ENCODE measurements at regions not wholly inside any gene's neighbourhood (a gene's known extent, or its start where the extent isn't known, plus 50 kb on each side); places are given as distances from the start of the nearest gene placed in this dataset.
"Not testable (repeated sequence)": the region's sequence is repeated elsewhere in the genome, so short reads cannot be mapped to it uniquely, and the experiment has no call there.

GRCh38 chr2:11923935-11924334 lies 177.5 kb downstream of the LPIN1 start:
- no peak for DNase-seq

- DNase-seq = no peak
These were observed 179.0 kb downstream of the LPIN1 start for GRCh38 chr2:11925295-11926066.

GRCh38 chr2:11930211-11930761 lies 183.9 kb downstream of the LPIN1 start:
- DNase-seq = no peak

GRCh38 chr2:11932048-11932512 lies 185.6 kb downstream of the LPIN1 start:
- no peak for DNase-seq

DNA sequence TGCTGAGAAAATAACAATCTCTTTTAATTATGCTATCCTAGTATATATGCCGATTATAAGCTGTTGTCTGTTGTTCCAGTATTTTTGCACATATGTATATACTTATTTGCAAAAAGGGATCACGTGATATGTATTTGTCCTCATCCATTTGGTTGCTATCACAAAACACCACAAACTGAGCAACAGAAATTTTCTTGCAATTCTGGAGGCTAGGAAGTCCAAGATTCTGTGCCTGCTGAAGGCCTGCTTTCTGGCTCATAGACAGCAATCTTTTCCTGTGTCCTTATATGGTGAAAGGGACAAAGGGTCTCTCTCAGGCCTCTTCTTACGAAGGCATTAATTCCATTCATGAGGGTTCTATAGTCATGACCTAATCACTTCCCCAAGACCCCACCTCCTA lies 186.5 kb downstream of the LPIN1 start:
- no peak for DNase-seq

DNA sequence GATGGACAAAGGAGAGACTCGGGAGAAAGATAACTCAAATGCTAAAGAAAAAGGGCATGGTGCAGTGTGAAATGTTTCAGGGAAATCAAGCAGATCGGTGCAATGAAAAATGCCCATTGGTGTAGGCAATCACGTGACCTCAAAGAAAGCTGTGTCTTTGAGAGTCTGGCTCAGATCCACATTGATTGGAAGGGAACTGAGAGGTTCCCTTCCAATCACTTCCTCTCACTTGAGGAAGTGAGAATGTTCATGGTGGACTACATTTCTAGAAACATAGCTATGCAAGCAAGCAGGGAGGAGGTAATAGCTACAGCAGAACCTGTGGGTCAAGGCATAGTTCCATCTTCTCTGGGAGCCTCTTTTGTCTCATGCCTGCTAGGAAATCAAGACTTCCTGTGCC lies 187.4 kb downstream of the LPIN1 start:
- DNase-seq = no peak

DNA sequence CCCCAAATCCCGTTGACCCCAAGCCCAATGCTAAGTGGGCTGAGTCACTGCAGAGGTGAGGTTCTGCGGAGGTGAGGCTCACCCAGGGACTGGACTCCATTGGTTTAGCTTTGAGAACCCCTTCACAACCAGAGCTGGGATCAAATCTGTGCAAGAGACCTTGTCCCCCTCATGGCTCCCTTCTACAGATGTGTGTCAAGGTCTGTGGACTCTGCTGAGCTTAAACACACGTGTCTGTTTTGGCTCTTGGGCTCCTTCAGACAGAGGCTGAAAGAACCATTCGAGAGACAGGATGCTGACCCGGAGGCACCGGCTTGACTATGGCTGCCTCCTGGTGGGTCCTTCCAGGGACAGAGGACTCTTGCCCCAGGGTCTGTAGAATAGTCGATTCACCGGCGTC lies 190.3 kb downstream of the LPIN1 start:
- no peak for DNase-seq

- DNase-seq = no peak
These were observed 191.8 kb downstream of the LPIN1 start for GRCh38 chr2:11938196-11938595.

- no peak for DNase-seq
These were observed 193.1 kb downstream of the LPIN1 start for GRCh38 chr2:11939523-11939922.

DNA sequence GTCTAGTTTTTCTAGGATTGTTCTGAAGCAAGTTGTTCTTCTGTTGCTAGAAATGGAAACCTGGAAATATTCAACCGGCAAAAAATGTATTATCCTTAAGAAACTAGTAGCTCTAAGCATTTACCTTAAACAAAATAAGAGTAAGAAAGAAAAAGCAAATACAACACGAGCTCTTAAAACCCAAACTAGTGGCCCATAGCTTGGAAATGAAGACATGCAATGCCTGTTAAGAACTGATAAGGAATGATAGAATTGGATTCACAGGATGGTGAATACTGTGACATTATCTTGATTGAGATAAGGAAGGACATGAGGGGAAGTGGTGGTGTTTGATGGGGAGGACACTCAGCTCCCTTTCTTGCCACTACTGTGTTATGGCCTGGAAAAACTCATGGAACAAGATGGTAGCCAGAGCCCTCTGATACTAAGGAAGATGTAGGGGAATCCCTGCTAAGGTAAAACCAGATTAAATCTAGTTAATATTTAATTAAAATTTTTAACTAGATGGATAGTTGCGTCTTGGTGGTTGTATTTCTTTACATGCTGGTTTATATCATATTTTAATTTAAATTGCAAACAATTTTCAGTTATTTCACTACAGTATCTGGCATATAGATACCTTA lies 193.8 kb downstream of the LPIN1 start:
- DNase-seq = no peak

DNA sequence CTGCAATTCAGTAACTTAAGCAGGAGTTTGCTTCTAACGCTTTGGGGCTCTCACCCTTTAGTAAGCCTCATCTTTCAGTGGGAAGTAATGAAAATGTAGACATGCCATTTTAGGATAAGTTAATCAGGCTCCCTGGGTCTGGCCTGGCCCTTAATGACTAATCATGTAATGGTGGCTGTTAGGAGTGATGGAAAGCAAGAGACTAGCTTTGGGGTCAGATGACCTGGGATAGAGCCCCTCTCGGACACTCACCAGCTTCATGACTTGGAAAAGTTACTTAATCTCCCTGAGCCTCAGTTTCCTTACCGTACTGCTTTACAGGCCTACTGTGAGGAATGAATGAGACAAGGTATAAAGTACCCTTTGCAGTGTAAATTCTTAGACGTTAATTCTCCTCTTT lies 194.4 kb downstream of the LPIN1 start:
- DNase-seq = no peak

DNA sequence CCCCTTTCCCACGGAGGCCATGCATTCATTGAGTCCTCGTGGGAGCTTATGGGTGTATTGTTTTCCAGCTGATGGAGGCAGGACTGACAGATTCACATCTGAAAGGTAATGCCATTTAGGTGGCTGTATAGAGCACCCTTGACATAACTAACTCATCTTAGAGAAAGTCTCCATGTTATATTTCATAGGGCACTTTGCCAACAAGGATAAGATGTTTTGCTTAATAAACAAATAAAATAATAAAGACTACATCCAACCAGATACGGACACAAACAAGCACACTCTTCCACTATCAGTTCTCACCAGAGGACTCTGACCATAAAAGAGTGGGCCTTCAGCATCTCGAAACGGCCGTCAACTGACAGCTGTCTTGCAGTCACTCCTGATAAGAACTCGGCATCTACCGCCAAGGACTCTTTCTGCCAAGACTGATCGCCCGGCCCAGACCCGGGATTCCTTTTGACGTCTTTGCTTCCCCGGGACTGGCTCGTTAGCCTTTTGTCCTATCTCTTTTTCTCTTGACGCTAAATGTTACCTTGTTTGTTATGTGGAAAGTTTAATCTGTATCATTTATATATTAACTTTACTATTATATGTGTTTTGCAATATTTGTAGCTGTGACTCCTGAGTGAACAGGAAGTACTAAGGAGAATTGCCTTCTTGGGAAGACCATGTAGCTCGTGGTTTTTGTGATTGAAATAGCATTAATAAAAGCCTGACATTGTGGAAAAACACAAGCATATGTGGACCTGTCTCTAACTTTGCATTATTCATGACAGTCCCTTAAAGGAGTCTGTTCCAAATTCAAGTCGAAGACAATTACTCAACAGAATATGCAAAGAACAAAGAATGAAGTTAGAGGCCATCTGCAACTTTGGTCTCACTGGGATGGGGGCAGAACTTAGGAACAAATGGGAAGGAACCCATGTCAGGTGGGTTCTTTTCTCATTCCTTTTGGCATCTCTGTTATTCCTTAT lies 195.1 kb downstream of the LPIN1 start:
- DNase-seq = no peak

- DNase-seq = no peak
These were observed 195.7 kb downstream of the LPIN1 start for GRCh38 chr2:11942178-11942569.

- no peak for DNase-seq
These were observed 197.9 kb downstream of the LPIN1 start for GRCh38 chr2:11944311-11944710.

- DNase-seq = no peak
These were observed 199.0 kb downstream of the LPIN1 start for GRCh38 chr2:11945139-11946126.

GRCh38 chr2:11947956-11948355 lies 201.5 kb downstream of the LPIN1 start:
- no peak for DNase-seq

DNA sequence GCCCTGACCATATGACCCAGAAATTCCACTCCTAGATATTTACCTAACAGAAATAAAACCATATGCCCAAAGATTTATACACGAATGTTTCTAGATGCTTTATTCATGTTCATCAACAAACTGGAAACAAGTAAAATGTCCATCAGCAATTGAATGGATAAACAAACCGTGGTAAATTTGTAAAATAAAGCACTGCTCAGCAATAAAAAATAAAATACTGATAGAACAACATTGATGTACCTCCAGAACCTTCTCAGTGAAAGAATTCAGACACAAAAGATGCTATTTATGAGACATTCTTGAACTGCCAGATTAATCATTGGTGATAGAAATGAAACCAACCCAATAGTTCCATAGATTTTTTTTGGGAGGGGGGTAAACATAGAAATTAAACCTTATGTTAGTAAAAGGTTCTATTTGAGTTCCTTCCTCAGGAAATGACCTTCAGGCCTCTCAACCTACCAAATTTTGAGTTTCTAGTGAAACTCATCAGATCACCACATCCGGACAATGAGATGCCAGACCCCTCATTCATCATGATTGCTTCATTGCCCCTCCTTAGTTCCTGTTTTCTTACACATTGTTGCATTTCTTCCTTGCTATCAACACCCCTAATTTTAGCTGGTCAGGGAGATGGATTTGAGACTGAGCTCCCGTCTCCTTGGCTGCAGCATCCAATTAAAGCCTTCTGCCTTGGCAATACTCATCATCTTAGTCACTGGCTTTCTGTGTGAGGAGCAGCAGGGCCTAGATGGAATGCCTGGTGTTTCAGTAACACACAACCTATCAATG lies 203.5 kb downstream of the LPIN1 start:
- DNase-seq = peak; percentile 28

- no peak for DNase-seq
These were observed 204.5 kb downstream of the LPIN1 start for GRCh38 chr2:11950896-11951295.

DNA sequence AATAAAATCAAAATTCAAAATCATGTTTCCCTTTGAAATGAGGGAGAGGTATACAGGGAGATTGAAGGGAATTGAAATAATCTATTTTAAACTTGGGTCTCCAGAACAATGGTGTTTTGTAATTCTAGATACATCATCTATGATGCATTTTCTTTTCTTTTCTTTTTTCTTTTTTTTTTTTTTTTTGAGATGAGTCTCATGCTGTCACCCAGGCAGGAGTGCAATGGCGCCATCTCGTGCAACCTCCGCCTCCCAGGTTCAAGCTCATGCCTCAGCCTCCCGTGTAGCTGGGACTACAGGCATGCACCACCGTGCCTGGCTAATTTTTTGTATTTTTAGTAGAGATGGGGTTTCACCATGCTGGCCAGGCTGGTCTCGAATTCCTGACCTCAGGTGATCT lies 205.1 kb downstream of the LPIN1 start:
- not testable (repeated sequence) for DNase-seq

DNA sequence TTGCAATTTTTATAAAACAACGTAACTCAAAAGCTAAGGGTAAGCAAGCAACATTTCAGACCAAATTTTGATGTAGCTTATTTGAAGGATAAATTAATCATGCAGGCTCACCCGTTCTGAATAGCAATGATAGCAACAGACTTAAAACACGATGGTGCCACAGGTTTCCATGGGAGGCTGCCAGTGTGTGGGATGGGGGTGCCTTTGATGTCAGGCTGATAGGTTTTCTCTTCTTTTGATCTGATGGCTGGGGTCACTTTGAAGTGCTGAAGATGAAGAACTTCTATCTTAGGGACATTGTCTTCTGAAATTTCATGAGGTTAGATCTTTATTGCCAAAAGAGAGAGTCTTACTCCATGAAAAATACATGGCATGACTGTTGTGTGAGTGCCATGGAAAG lies 206.8 kb downstream of the LPIN1 start:
- DNase-seq = no peak

GRCh38 chr2:11955314-11955713 lies 208.9 kb downstream of the LPIN1 start:
- DNase-seq = peak; percentile 22
